Activated T-helper 1 cell treated with anti-CD3 and anti-CD28 coated beads, Interleukin-12 subunit alpha, Interleukin-12 subunit beta, Interleukin-2, Interleukin-4 antibody, amounts not matched to agents 30 ng/mL and 10 ng/mL and 1 ng/mL, durations not matched to agents 14 hours and 24 hours and 36 hours (primary cell): ENCODE measurements at regions not wholly inside any gene's neighbourhood (a gene's known extent, or its start where the extent isn't known, plus 50 kb on each side); places are given as distances from the start of the nearest gene placed in this dataset.

Source experiments
- DNase-seq: peaks from one replicate; pipeline ENCODE4 v3.0.0; 2021; ENCODE audit warnings: low spot score
- H3K27ac Mint-ChIP-seq: one replicate; pipeline ENCODE4 v1.8.0; 2021; ENCODE audit warnings: mild to moderate bottlenecking, mixed read lengths
- H3K27me3 Mint-ChIP-seq: one replicate; pipeline ENCODE4 v1.8.0; 2022; ENCODE audit warnings: mild to moderate bottlenecking, moderate library complexity, mixed read lengths; ENCODE audit not compliant: insufficient read depth
- H3K36me3 Mint-ChIP-seq: one replicate; pipeline ENCODE4 v1.8.0; 2021; ENCODE audit warnings: low read depth, mixed read lengths
- H3K4me1 Mint-ChIP-seq: one replicate; pipeline ENCODE4 v1.8.0; 2021; ENCODE audit warnings: low read depth, mixed read lengths
- H3K4me3 Mint-ChIP-seq: one replicate; pipeline ENCODE4 v1.8.0; 2021; ENCODE audit warnings: mild to moderate bottlenecking, moderate library complexity, mixed read lengths
- H3K9me3 Mint-ChIP-seq: one replicate; pipeline ENCODE4 v1.8.0; 2021; ENCODE audit warnings: mixed read lengths
- intact Hi-C: fragments of 100-400 bp; cut with micrococcal nuclease; formaldehyde crosslinking; loops from one replicate; pipeline ENCODE4 v1.15.1; 2024

DNA sequence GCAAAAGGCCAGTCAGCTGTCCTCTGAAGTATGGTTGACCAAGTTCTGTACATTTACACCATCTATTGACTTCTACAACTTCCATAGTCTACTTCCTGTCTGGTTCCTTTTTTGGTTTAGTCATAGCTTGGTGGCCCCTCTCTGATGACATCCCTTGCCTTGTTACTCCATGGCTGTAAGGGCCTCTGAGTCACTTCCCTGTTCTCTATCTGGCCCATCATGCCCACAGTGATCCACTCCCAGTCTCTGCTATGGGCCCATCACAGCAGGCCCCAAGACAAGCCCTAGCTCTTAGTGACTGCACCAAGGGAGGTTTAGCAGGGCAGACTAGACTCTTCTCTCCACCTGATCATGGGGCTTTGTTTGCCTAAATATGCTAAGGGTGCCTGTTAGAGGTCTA, 441.6 kb downstream of the HACE1 start:
- intact Hi-C loops, result no loop called here
- no peak overlapping the region for H3K4me3 Mint-ChIP-seq
- peaks cover 5% of the 10 kb centered on the region for H3K9me3 Mint-ChIP-seq
- H3K27ac Mint-ChIP-seq, result no peak overlapping the region
- no peaks in the 10 kb centered on the region for H3K36me3 Mint-ChIP-seq
- no peak for DNase-seq
- peaks cover 2% of the 10 kb centered on the region for H3K27me3 Mint-ChIP-seq
- H3K4me1 Mint-ChIP-seq, result no peaks in the 10 kb centered on the region

DNA sequence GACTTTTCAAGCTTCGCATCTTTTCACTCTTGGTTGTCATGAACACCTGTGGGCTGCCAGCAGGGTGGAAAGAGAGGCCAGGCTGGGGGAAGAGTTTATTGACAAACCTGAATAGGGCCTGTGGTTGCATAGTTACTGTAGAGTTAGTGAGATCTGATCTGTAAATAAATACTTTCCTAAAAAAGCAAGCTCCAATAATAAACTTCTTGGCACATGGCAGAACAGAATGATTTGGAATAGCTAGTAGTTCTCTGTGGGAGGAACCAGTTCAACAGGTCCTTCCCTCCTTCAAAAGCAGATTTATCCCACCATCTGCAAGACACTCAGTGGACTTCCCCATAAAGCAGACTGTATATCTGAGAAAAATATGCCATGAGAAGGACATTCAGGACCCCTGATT, 445.0 kb downstream of the HACE1 start:
- Mint-ChIP-seq H3K4me1 (no peaks in the 10 kb centered on the region), H3K27ac (no peak overlapping the region), H3K4me3 (no peak overlapping the region), H3K36me3 (no peaks in the 10 kb centered on the region), H3K27me3 (peaks cover under 1% of the 10 kb centered on the region), H3K9me3 (no peaks in the 10 kb centered on the region)
- no peak for DNase-seq
- intact Hi-C loops, result no loop called here

DNA sequence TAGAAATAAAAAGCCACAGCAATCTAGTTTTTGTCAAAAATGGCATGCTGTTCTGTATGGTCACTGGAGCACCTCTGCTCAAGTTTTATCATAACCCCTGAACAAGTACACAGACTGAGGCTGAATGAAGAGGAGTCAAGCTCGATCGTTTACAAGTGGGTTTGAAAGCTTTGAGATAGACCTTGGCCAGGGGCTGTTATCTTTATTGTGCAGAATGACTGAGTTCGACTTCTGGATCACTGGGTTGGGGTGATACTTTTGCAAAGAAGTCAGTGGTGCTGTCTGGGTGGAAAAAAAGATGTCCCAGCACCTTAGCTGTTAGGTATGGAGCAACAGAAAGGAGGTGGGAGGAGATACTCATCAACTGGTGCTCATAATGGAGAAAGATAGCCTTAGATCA, 446.0 kb downstream of the HACE1 start:
- Mint-ChIP-seq H3K9me3 (no peaks in the 10 kb centered on the region), H3K27me3 (no peaks in the 10 kb centered on the region), H3K4me1 (no peaks in the 10 kb centered on the region), H3K27ac (no peak overlapping the region), H3K4me3 (no peak overlapping the region), H3K36me3 (no peaks in the 10 kb centered on the region)
- intact Hi-C loops, result no loop called here
- DNase-seq, result no peak

DNA sequence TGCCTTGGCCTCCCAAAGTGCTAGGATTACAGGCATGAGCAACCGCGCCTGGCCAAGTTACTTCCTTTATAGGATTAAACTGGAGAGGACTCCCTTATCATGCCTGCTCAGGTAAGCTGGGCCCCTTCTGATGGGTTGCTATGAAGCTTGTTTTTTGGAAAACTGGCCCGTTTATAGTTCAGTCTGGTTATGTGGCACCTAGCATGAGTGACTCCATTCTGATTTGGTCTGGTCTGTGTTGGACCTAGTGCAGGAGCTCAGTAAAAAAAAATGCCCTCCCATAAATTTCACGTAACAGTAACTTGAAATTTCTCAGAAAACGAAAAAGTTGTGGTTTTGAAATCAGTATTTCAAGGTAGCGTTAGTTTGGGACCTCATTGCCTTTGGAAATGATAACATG, 448.4 kb downstream of the HACE1 start:
- Mint-ChIP-seq H3K4me3 (no peak overlapping the region), H3K4me1 (no peaks in the 10 kb centered on the region), H3K27ac (no peak overlapping the region), H3K36me3 (no peaks in the 10 kb centered on the region), H3K27me3 (no peaks in the 10 kb centered on the region), H3K9me3 (no peaks in the 10 kb centered on the region)
- intact Hi-C loops, result no loop called here
- DNase-seq, result no peak

DNA sequence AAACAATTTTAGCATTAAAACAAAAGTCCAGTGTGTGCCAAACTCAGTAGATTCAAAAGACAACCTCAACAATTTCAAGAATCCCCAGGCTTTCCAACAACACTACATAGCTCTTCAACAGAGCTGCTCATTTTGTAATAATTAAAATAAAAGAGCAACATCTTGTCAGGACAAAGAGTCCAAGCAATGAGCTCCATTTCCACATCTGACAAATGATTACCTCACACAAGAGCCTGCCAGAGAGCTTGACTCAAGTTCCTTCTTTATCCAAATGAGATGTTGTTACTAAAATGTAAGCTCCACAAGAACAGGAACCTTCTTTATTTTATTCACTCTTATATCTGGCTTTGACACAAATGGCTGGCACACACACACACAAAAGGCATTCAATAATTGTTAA, 449.8 kb downstream of the HACE1 start:
- no peaks in the 10 kb centered on the region for H3K9me3 Mint-ChIP-seq
- H3K27me3 Mint-ChIP-seq, result no peaks in the 10 kb centered on the region
- DNase-seq, result no peak
- no peaks in the 10 kb centered on the region for H3K4me1 Mint-ChIP-seq
- H3K27ac Mint-ChIP-seq, result no peak overlapping the region
- no peak overlapping the region for H3K4me3 Mint-ChIP-seq
- no peaks in the 10 kb centered on the region for H3K36me3 Mint-ChIP-seq
- intact Hi-C loops, result no loop called here

DNA sequence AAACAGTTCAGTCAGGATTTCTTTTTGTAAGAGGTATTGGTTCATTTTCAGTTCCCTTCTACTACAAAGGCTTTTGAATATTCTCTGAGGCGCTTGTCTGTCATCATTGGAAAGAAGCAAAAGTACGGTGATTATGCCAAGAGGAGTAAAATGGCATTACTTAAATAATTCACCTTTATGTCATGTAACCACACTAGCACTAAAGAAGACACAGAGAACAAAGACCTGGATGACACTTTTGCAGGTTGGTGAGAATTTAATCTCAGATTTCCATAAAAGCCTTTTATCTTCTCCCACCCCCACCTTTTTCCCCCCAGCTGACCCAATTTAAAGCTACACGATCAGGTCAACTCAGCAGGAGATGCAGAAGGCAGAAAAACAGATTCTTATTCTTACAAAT, 451.8 kb downstream of the HACE1 start:
- no peak for DNase-seq
- no peak overlapping the region for H3K27ac Mint-ChIP-seq
- H3K4me1 Mint-ChIP-seq, result no peaks in the 10 kb centered on the region
- intact Hi-C loops, result no loop called here
- no peaks in the 10 kb centered on the region for H3K9me3 Mint-ChIP-seq
- no peaks in the 10 kb centered on the region for H3K36me3 Mint-ChIP-seq
- H3K27me3 Mint-ChIP-seq, result no peaks in the 10 kb centered on the region
- no peak overlapping the region for H3K4me3 Mint-ChIP-seq

DNA sequence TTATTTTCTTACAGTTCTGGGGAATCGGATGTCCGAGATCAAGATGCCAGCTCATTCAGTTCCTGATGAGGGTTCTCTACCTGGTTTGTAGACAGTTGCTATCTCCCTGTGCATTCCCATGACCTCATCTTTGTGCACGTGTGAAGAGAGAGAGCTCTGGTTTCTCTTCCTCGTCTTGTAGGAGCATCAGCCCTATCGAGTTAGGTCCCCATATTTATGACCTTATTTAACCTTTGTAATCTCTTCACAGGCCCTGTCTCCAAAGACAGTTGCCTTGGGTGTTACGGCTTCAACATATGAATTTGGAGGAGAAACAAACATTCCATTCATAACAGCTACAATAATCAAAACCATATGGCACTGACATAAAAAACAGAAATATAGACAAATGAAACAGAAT, 455.3 kb downstream of the HACE1 start:
- no peaks in the 10 kb centered on the region for H3K9me3 Mint-ChIP-seq
- H3K27ac Mint-ChIP-seq, result no peak overlapping the region
- H3K4me1 Mint-ChIP-seq, result no peaks in the 10 kb centered on the region
- H3K36me3 Mint-ChIP-seq, result no peaks in the 10 kb centered on the region
- peaks cover 2% of the 10 kb centered on the region for H3K27me3 Mint-ChIP-seq
- DNase-seq, result no peak
- no peak overlapping the region for H3K4me3 Mint-ChIP-seq
- intact Hi-C loops, result no loop called here

DNA sequence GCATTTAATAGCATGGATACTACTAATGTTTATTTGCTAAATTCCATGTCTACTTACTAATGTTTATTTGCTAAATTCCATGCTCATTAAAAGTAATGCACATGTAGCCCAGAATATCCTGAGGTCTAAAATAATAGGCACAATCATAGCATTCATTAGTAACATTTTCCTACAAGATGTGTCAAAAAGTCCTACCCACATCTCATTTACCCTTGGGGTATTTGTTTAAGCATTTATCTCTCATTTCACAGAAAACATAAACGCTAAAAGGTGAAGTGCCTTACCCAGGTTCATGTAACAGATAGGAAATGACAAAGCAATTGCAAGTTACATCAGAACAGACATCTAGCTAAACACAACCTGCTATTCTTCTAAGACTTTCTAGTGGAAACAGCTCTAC, 457.1 kb downstream of the HACE1 start:
- H3K9me3 Mint-ChIP-seq, result no peaks in the 10 kb centered on the region
- intact Hi-C loops, result no loop called here
- DNase-seq, result no peak
- no peaks in the 10 kb centered on the region for H3K4me1 Mint-ChIP-seq
- no peaks in the 10 kb centered on the region for H3K36me3 Mint-ChIP-seq
- no peak overlapping the region for H3K27ac Mint-ChIP-seq
- peaks cover 2% of the 10 kb centered on the region for H3K27me3 Mint-ChIP-seq
- H3K4me3 Mint-ChIP-seq, result no peak overlapping the region

DNA sequence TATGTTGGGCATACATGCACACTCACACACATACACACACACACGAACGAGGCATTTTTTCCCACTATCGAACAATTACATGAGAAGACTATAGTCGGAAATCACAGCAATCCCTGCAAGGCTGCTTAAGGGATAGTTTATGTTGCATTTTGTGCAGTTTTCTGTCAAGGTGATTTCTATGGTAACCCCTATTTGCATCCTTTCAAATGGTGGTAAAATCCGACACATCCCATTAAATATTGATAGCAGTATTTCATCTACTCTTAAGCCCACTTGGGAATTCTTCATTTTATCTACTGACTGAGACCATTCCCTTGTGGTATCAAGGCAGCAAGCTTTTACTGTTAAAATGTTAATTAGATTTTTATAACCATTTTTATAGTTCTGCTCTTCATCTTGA, 457.8 kb downstream of the HACE1 start:
- H3K4me1 Mint-ChIP-seq, result no peaks in the 10 kb centered on the region
- H3K4me3 Mint-ChIP-seq, result no peak overlapping the region
- no peaks in the 10 kb centered on the region for H3K9me3 Mint-ChIP-seq
- intact Hi-C loops, result no loop called here
- H3K27me3 Mint-ChIP-seq, result peaks cover 2% of the 10 kb centered on the region
- H3K27ac Mint-ChIP-seq, result no peak overlapping the region
- no peak for DNase-seq
- H3K36me3 Mint-ChIP-seq, result no peaks in the 10 kb centered on the region

DNA sequence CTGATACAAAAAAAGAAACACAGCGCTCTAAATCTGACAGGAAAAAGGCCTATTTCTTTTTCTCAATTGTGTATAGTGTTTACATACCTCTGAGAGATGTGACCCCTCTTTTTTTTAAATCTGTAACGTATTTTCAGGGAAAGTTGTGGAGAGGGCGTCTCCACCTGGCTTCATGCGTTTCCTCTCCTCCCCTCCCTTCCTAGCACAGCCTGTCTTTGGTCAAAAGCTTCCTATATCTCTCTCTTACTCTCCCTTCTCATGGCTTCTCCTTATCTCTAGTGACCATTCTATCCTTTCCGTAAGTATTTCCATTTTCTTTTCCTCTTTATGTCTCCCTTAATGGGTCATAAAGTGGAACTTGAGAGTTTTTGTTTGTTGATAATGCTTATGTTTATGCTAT, 458.9 kb downstream of the HACE1 start:
- intact Hi-C loops, result no loop called here
- DNase-seq, result no peak
- Mint-ChIP-seq H3K27ac (no peak overlapping the region), H3K4me1 (no peaks in the 10 kb centered on the region), H3K36me3 (no peaks in the 10 kb centered on the region), H3K4me3 (no peak overlapping the region), H3K9me3 (no peaks in the 10 kb centered on the region), H3K27me3 (peaks cover 2% of the 10 kb centered on the region)

DNA sequence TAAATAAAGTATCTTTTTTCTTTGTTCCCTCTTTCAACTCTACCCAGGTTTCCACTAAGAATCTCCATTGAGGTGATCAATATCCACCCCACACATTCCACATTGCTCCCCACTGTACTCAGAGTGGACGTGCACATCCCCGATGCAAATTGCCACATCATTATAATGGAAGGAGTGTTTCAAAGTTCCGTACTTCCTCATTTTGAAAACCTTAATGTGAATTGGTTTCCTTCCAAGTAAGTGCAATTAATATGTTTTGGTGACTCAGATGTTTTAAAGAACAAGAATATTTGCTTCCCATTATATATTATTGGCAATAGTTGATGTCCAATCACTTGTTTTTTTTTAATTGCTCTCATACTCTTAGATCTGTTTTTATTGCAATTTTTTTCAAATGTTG, 463.6 kb downstream of the HACE1 start:
- Mint-ChIP-seq H3K4me1 (no peaks in the 10 kb centered on the region), H3K36me3 (no peaks in the 10 kb centered on the region), H3K27ac (no peak overlapping the region), H3K27me3 (peaks cover 2% of the 10 kb centered on the region), H3K4me3 (no peak overlapping the region), H3K9me3 (no peaks in the 10 kb centered on the region)
- no peak for DNase-seq
- intact Hi-C loops, result no loop called here

DNA sequence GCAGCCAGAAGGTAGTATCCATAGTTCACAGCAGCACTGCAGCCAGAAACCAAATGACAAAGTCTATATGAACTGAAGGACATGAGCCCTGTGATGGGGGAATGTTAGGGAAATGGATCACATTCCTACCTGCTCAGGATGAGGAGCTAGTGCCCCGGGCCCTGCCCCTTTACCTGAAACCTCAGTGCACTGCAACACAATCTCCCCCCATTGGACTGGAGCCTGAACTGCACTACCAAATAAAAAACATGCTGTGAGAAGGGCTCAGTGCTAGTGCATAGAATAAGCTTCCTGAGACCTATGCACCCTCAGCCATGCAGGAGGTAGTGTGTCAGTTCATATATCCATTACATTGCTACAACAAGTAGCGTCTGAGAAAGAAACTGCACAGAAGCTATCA, 477.8 kb downstream of the HACE1 start:
- H3K4me1 Mint-ChIP-seq, result no peaks in the 10 kb centered on the region
- no peaks in the 10 kb centered on the region for H3K36me3 Mint-ChIP-seq
- H3K4me3 Mint-ChIP-seq, result no peak overlapping the region
- intact Hi-C loops, result no loop called here
- peaks cover 6% of the 10 kb centered on the region for H3K9me3 Mint-ChIP-seq
- no peaks in the 10 kb centered on the region for H3K27me3 Mint-ChIP-seq
- no peak for DNase-seq
- no peak overlapping the region for H3K27ac Mint-ChIP-seq

DNA sequence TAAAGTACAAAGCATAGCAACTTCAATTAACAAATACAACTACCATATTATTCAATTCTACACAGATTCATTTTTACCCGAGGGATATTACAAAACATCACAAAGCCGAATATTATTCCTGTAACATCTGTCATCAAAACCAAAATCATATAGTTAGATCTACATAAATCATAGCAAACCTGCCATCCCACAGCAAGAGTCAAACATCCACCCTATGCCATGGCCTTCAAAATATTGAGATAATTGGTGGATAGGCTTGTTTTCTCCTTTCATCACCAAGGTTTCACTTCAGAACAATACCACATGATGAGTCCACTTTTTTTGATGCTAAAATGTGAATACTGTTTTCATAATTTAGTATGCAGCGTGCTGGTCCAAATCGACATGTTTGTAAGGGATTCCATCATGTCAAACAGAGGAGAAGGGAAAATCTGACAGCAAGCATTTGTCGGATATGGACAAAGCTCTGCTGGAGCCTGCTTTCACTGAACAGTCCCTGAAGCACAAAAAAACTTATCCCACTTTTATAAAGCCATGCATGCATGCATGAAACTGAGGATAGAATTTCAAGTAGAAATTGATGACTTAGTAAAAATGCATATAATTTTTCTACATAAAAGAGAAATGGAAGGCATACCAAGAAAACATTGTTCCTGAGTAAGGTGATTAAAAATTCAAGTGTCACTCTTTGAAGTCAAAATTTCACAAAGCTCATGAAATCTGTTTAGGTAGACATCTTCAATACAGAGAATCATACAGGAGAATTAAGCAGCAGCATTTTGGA, 494.1 kb downstream of the HACE1 start:
- Mint-ChIP-seq H3K4me1 (no peaks in the 10 kb centered on the region), H3K4me3 (no peak overlapping the region), H3K9me3 (no peaks in the 10 kb centered on the region), H3K27me3 (no peaks in the 10 kb centered on the region), H3K27ac (no peak overlapping the region), H3K36me3 (no peaks in the 10 kb centered on the region)
- DNase-seq, result no peak
- intact Hi-C loops, result no loop called here

DNA sequence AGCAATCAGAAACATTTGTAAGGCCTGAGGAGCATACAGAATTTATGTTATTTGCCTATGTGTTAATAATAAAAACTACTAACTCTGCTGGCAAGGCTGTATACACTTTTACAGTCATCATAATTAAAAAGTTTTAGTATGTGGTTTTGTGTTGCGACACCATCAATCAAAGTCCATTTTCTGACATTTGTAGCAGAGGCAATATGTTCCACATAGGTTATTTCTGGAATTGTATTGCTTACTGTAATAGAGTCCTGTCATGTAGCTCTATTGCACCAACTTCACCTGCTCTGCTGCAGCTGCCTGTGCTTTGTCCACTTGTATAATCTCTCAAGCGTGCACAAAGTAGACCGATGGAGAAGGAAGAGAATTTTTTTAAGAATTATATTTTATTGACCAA, 501.8 kb downstream of the HACE1 start:
- Mint-ChIP-seq H3K27ac (no peak overlapping the region), H3K4me3 (no peak overlapping the region), H3K4me1 (no peaks in the 10 kb centered on the region), H3K27me3 (no peaks in the 10 kb centered on the region), H3K36me3 (no peaks in the 10 kb centered on the region), H3K9me3 (no peaks in the 10 kb centered on the region)
- no peak for DNase-seq
- intact Hi-C loops, result no loop called here
